NT2/D1 (cell line): ENCODE measurements at regions not wholly inside any gene's neighbourhood (a gene's known extent, or its start where the extent isn't known, plus 50 kb on each side); places are given as distances from the start of the nearest gene placed in this dataset.

ENCODE experiments used
- SUZ12 ChIP-seq: IDR thresholded peaks from 2 replicates; pipeline ENCODE4 v1.6.1; 2011; ENCODE audit not compliant: insufficient read length, insufficient read depth; ENCODE audit errors: extremely low read depth
- YY1 ChIP-seq: IDR thresholded peaks from 2 replicates; pipeline ENCODE4 v1.6.1; 2011; ENCODE audit not compliant: insufficient read length, insufficient read depth
- ZNF274 ChIP-seq: IDR thresholded peaks from 2 replicates; pipeline ENCODE4 v1.6.1; 2011; ENCODE audit warnings: mild to moderate bottlenecking, low read depth, low read length

GRCh38 chr7:106413446-106413845 lies 128.7 kb upstream of the NAMPT start:
- TF ChIP-seq SUZ12 (no peak), YY1 (no peak), ZNF274 (no peak)
